LNCaP clone FGC (cell line): ENCODE measurements at regions not wholly inside any gene's neighbourhood (a gene's known extent, or its start where the extent isn't known, plus 50 kb on each side); places are given as distances from the start of the nearest gene placed in this dataset.
"Not testable (repeated sequence)": the region's sequence is repeated elsewhere in the genome, so short reads cannot be mapped to it uniquely, and the experiment has no call there.

Source experiments
- DNase-seq: peaks from one replicate; pipeline ENCODE4 v3.0.0-alpha.2; 2011; ENCODE audit warnings: low read depth
- H3K4me3 ChIP-seq: 2 replicates; pipeline ENCODE4 v1.5.1; 2011; ENCODE audit warnings: mild to moderate bottlenecking, low read depth, low read length, control low read depth
- TF ChIP-seq, protein P1 (sequence below): IDR thresholded peaks from 2 replicates; pipeline ENCODE4 v1.5.1; 2012; ENCODE audit warnings: mild to moderate bottlenecking; ENCODE audit not compliant: control insufficient read depth, insufficient read depth; ENCODE audit errors: extremely low read depth

GRCh38 chr15:38129531-38130204, 123.0 kb upstream of the SPRED1 start:
- H3K4me3 ChIP-seq, result no peak overlapping the region
- no peak for DNase-seq
- TF ChIP-seq, protein P1, sequence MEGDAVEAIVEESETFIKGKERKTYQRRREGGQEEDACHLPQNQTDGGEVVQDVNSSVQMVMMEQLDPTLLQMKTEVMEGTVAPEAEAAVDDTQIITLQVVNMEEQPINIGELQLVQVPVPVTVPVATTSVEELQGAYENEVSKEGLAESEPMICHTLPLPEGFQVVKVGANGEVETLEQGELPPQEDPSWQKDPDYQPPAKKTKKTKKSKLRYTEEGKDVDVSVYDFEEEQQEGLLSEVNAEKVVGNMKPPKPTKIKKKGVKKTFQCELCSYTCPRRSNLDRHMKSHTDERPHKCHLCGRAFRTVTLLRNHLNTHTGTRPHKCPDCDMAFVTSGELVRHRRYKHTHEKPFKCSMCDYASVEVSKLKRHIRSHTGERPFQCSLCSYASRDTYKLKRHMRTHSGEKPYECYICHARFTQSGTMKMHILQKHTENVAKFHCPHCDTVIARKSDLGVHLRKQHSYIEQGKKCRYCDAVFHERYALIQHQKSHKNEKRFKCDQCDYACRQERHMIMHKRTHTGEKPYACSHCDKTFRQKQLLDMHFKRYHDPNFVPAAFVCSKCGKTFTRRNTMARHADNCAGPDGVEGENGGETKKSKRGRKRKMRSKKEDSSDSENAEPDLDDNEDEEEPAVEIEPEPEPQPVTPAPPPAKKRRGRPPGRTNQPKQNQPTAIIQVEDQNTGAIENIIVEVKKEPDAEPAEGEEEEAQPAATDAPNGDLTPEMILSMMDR, result no peak

GRCh38 chr15:38130205-38130567, 122.5 kb upstream of the SPRED1 start:
- no peak for DNase-seq
- no peak overlapping the region for H3K4me3 ChIP-seq
- TF ChIP-seq, protein P1, result no peak

DNA sequence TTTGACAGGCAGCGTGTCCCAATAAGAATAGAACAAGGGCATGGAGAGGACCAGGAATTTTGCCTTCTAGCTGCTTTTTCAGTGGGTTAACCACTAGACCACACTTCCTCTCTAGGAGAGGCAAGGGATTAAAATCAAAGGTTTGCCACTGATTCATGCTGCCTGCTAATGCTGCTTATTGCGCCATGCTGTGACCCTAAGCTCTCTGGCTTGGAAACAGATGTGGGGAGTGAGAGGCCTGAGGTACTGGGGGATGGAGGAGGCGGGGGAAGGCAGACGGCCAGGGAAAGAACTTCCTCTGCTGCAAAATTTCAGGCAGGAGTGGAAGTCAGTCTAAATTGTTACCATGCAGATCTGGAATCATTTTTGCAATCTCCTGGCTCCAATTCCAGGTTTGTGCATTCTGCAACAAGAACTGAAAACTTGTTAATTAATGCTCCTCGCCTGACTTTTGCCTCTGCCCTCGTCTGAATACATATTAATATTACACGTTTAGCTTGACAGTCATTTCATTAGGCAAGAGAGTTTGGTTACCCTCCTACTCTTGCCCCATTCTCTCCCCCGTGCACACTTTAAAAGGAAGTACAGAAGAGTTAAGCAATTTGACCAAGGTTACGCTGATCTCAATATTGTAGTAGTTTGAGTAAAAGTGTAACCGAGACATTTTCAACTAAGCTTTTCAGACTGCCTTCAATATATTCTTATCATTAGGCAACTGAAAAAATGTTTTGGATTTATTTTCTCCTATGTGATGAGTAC, 121.7 kb upstream of the SPRED1 start:
- no peak for DNase-seq

GRCh38 chr15:38134252-38134651, 118.4 kb upstream of the SPRED1 start:
- TF ChIP-seq, protein P1, result no peak
- H3K4me3 ChIP-seq, result no peak overlapping the region
- no peak for DNase-seq

More for the DNA sequence above, 121.7 kb upstream of the SPRED1 start:
- no peak overlapping the region for H3K4me3 ChIP-seq
- TF ChIP-seq, protein P1, result no peak

DNA sequence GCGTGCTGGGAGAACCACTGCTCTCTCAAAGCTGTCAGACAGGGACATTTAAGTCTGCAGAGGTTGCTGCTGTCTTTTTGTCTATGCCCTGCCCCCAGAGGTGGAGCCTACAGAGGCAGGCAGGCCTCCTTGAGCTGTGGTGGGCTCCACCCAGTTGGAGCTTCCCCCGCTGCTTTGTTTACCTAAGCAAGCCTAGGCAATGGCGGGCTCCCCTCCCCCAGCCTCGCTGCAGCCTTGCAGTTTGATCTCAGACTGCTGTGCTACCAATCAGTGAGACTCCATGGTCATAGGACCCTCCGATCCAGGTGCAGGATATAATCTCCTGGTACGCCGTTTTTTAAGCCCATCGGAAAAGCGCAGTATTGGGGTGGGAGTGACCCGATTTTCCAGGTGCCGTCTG, 110.4 kb upstream of the SPRED1 start:
- not testable (repeated sequence) for DNase-seq, H3K4me3 ChIP-seq

DNA sequence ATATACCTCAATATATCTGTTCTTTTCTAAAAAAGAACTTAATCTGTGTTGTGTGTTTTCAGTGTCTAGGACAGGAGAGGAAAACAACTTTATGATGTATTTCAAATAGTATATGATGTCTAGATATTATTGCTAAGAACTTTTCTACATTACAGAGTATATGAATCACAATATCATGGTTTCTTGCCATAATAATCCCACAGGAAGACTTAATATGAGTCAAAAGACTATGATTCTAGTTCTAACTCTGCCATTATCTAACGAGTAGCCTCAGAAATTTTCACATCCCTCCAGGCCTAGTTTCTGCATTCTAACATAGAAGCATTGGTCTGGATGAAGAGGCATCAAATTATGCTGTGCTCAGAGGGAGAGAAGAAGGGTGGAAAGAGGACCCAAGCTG, 107.7 kb upstream of the SPRED1 start:
- no peak overlapping the region for H3K4me3 ChIP-seq

GRCh38 chr15:38145651-38146111, 107.0 kb upstream of the SPRED1 start:
- TF ChIP-seq, protein P1, result no peak
- no peak overlapping the region for H3K4me3 ChIP-seq
- no peak for DNase-seq

More for the DNA sequence above, 107.7 kb upstream of the SPRED1 start:
- no peak for DNase-seq
- TF ChIP-seq, protein P1, result no peak
